ENCODE measurements at regions not wholly inside any gene's neighbourhood (a gene's known extent, or its start where the extent isn't known, plus 50 kb on each side); places are given as distances from the start of the nearest gene placed in this dataset.

- Histone ChIP-seq H3K4ac (ENCODE audit: low read depth, low read length) (no peak overlapping the region), H3K18ac (ENCODE audit: low read length) (no peak overlapping the region), H3K4me3 (ENCODE audit: low read length) (no peak overlapping the region), H3K23ac (ENCODE audit: low read length) (no peak overlapping the region), H3K79me1 (ENCODE audit: low read length) (no peaks in the 10 kb centered on the region), H3K27me3 (ENCODE audit: insufficient read depth, low read length, poor library complexity) (no peaks in the 10 kb centered on the region), H2BK120ac (ENCODE audit: low read depth, low read length) (no peak overlapping the region), H3K4me1 (ENCODE audit: control insufficient read depth, low read depth, low read length) (no peaks in the 10 kb centered on the region), H3K56ac (ENCODE audit: low read length) (no peak overlapping the region), H3K4me2 (ENCODE audit: low read length) (no peak overlapping the region), H3K9ac (ENCODE audit: low read length) (no peak overlapping the region), H2AK5ac (ENCODE audit: low read length) (no peak overlapping the region), H4K5ac (ENCODE audit: low read length) (no peak overlapping the region), H3K36me3 (ENCODE audit: control insufficient read depth, insufficient read depth, low read length) (no peaks in the 10 kb centered on the region), H2BK5ac (ENCODE audit: low read length) (no peak overlapping the region), H3K27ac (ENCODE audit: low read depth, low read length) (no peak overlapping the region), H2BK15ac (replicated peaks; ENCODE audit: low read depth) (no peak overlapping the region), H4K8ac (ENCODE audit: low read depth, low read length) (no peak overlapping the region), H3K79me2 (ENCODE audit: control insufficient read depth, insufficient read depth, low read length) (no peaks in the 10 kb centered on the region)
- DNase-seq = no peak
- WGBS (ENCODE audit: extremely low coverage, insufficient coverage, low lambda C conversion rate) = no CpG with 5 or more reads among the region's 4 CpGs
Observed at GRCh38 chr2:216571909-216572513, 61.2 kb upstream of the IGFBP2 start.

GRCh38 chr2:216572582-216573578 lies 60.3 kb upstream of the IGFBP2 start:
- Histone ChIP-seq H3K4me2 (ENCODE audit: low read length) (no peak overlapping the region), H2AK5ac (ENCODE audit: low read length) (no peak overlapping the region), H3K27ac (ENCODE audit: low read depth, low read length) (no peak overlapping the region), H3K18ac (ENCODE audit: low read length) (no peak overlapping the region), H3K56ac (ENCODE audit: low read length) (no peak overlapping the region), H2BK120ac (ENCODE audit: low read depth, low read length) (no peak overlapping the region), H2BK15ac (replicated peaks; ENCODE audit: low read depth) (no peak overlapping the region), H3K36me3 (ENCODE audit: control insufficient read depth, insufficient read depth, low read length) (no peaks in the 10 kb centered on the region), H3K79me1 (ENCODE audit: low read length) (no peaks in the 10 kb centered on the region), H4K8ac (ENCODE audit: low read depth, low read length) (no peak overlapping the region), H3K4me1 (ENCODE audit: control insufficient read depth, low read depth, low read length) (no peaks in the 10 kb centered on the region), H2BK5ac (ENCODE audit: low read length) (no peak overlapping the region), H3K23ac (ENCODE audit: low read length) (no peak overlapping the region), H3K9ac (ENCODE audit: low read length) (no peak overlapping the region), H3K4ac (ENCODE audit: low read depth, low read length) (no peak overlapping the region), H3K27me3 (ENCODE audit: insufficient read depth, low read length, poor library complexity) (no peaks in the 10 kb centered on the region), H4K5ac (ENCODE audit: low read length) (no peak overlapping the region), H3K4me3 (ENCODE audit: low read length) (no peak overlapping the region), H3K79me2 (ENCODE audit: control insufficient read depth, insufficient read depth, low read length) (no peaks in the 10 kb centered on the region)
- WGBS (ENCODE audit: extremely low coverage, insufficient coverage, low lambda C conversion rate) = no CpG with 5 or more reads among the region's 12 CpGs
- no peak for DNase-seq

- no CpG with 5 or more reads among the region's 2 CpGs for WGBS (ENCODE audit: extremely low coverage, insufficient coverage, low lambda C conversion rate)
- no peaks in the 10 kb centered on the region for H3K4me1 ChIP-seq (ENCODE audit: control insufficient read depth, low read depth, low read length)
- no peak overlapping the region for H3K27ac ChIP-seq (ENCODE audit: low read depth, low read length)
- no peak for DNase-seq
- H3K4me3 ChIP-seq (ENCODE audit: low read length) = no peak overlapping the region
- H4K8ac ChIP-seq (ENCODE audit: low read depth, low read length) = no peak overlapping the region
- H2BK15ac ChIP-seq (replicated peaks; ENCODE audit: low read depth) = no peak overlapping the region
- no peak overlapping the region for H2BK5ac ChIP-seq (ENCODE audit: low read length)
- H3K23ac ChIP-seq (ENCODE audit: low read length) = no peak overlapping the region
- H3K27me3 ChIP-seq (ENCODE audit: insufficient read depth, low read length, poor library complexity) = no peaks in the 10 kb centered on the region
- no peak overlapping the region for H3K18ac ChIP-seq (ENCODE audit: low read length)
- no peaks in the 10 kb centered on the region for H3K79me1 ChIP-seq (ENCODE audit: low read length)
- no peaks in the 10 kb centered on the region for H3K79me2 ChIP-seq (ENCODE audit: control insufficient read depth, insufficient read depth, low read length)
- no peak overlapping the region for H2AK5ac ChIP-seq (ENCODE audit: low read length)
- no peak overlapping the region for H2BK120ac ChIP-seq (ENCODE audit: low read depth, low read length)
- no peak overlapping the region for H3K4me2 ChIP-seq (ENCODE audit: low read length)
- H3K4ac ChIP-seq (ENCODE audit: low read depth, low read length) = no peak overlapping the region
- H4K5ac ChIP-seq (ENCODE audit: low read length) = no peak overlapping the region
- no peak overlapping the region for H3K9ac ChIP-seq (ENCODE audit: low read length)
- no peak overlapping the region for H3K56ac ChIP-seq (ENCODE audit: low read length)
- no peaks in the 10 kb centered on the region for H3K36me3 ChIP-seq (ENCODE audit: control insufficient read depth, insufficient read depth, low read length)
Observed at GRCh38 chr2:216574046-216574445, 59.2 kb upstream of the IGFBP2 start.

- WGBS (ENCODE audit: extremely low coverage, insufficient coverage, low lambda C conversion rate) = no CpG with 5 or more reads among the region's 3 CpGs
- Histone ChIP-seq H4K8ac (ENCODE audit: low read depth, low read length) (no peak overlapping the region), H3K79me1 (ENCODE audit: low read length) (no peaks in the 10 kb centered on the region)
Observed at GRCh38 chr2:216574586-216574985, 58.6 kb upstream of the IGFBP2 start.

GRCh38 chr2:216575465-216575864 lies 57.8 kb upstream of the IGFBP2 start:
- WGBS (ENCODE audit: extremely low coverage, insufficient coverage, low lambda C conversion rate) = no CpG with 5 or more reads among the region's 1 CpG
- no peak overlapping the region for H4K5ac ChIP-seq (ENCODE audit: low read length)

More at GRCh38 chr2:216574586-216574985, 58.6 kb upstream of the IGFBP2 start:
- H2BK5ac ChIP-seq (ENCODE audit: low read length) = no peak overlapping the region
- H3K36me3 ChIP-seq (ENCODE audit: control insufficient read depth, insufficient read depth, low read length) = no peaks in the 10 kb centered on the region
- H3K18ac ChIP-seq (ENCODE audit: low read length) = no peak overlapping the region
- H2AK5ac ChIP-seq (ENCODE audit: low read length) = no peak overlapping the region
- no peak overlapping the region for H3K9ac ChIP-seq (ENCODE audit: low read length)
- H3K4me2 ChIP-seq (ENCODE audit: low read length) = no peak overlapping the region
- H3K56ac ChIP-seq (ENCODE audit: low read length) = no peak overlapping the region
- no peak for DNase-seq
- H3K27me3 ChIP-seq (ENCODE audit: insufficient read depth, low read length, poor library complexity) = no peaks in the 10 kb centered on the region
- no peaks in the 10 kb centered on the region for H3K4me1 ChIP-seq (ENCODE audit: control insufficient read depth, low read depth, low read length)
- no peak overlapping the region for H3K4ac ChIP-seq (ENCODE audit: low read depth, low read length)
- no peak overlapping the region for H3K4me3 ChIP-seq (ENCODE audit: low read length)
- H3K79me2 ChIP-seq (ENCODE audit: control insufficient read depth, insufficient read depth, low read length) = no peaks in the 10 kb centered on the region
- H2BK120ac ChIP-seq (ENCODE audit: low read depth, low read length) = no peak overlapping the region
- no peak overlapping the region for H3K23ac ChIP-seq (ENCODE audit: low read length)
- H4K5ac ChIP-seq (ENCODE audit: low read length) = no peak overlapping the region
- H3K27ac ChIP-seq (ENCODE audit: low read depth, low read length) = no peak overlapping the region
- H2BK15ac ChIP-seq (replicated peaks; ENCODE audit: low read depth) = no peak overlapping the region

More at GRCh38 chr2:216575465-216575864, 57.8 kb upstream of the IGFBP2 start:
- Histone ChIP-seq H2BK5ac (ENCODE audit: low read length) (no peak overlapping the region), H3K4ac (ENCODE audit: low read depth, low read length) (no peak overlapping the region), H3K4me3 (ENCODE audit: low read length) (no peak overlapping the region), H4K8ac (ENCODE audit: low read depth, low read length) (no peak overlapping the region), H3K4me1 (ENCODE audit: control insufficient read depth, low read depth, low read length) (no peaks in the 10 kb centered on the region), H2BK15ac (replicated peaks; ENCODE audit: low read depth) (no peak overlapping the region), H2BK120ac (ENCODE audit: low read depth, low read length) (no peak overlapping the region), H3K79me2 (ENCODE audit: control insufficient read depth, insufficient read depth, low read length) (no peaks in the 10 kb centered on the region), H2AK5ac (ENCODE audit: low read length) (no peak overlapping the region), H3K27ac (ENCODE audit: low read depth, low read length) (no peak overlapping the region), H3K27me3 (ENCODE audit: insufficient read depth, low read length, poor library complexity) (no peaks in the 10 kb centered on the region), H3K56ac (ENCODE audit: low read length) (no peak overlapping the region), H3K79me1 (ENCODE audit: low read length) (no peaks in the 10 kb centered on the region), H3K18ac (ENCODE audit: low read length) (no peak overlapping the region), H3K36me3 (ENCODE audit: control insufficient read depth, insufficient read depth, low read length) (no peaks in the 10 kb centered on the region), H3K9ac (ENCODE audit: low read length) (no peak overlapping the region), H3K23ac (ENCODE audit: low read length) (no peak overlapping the region), H3K4me2 (ENCODE audit: low read length) (no peak overlapping the region)
- DNase-seq = no peak
